CD14-positive monocyte (primary cell): ENCODE measurements at regions not wholly inside any gene's neighbourhood (a gene's known extent, or its start where the extent isn't known, plus 50 kb on each side); places are given as distances from the start of the nearest gene placed in this dataset.

Source experiments
- DNase-seq, 3 donors: peaks; one replicate each; pipeline ENCODE4 v3.0.0-alpha.2; 2011 to 2022
- H2AFZ ChIP-seq: 2 replicates; pipeline ENCODE4 v1.6.0; 2012; ENCODE audit warnings: mild to moderate bottlenecking, low read depth, low read length, inconsistent platforms; ENCODE audit not compliant: insufficient read depth, poor library complexity, severe bottlenecking
- H3K27ac ChIP-seq, 2 donors: 1 replicate in 1 of 2; 2 replicates in 1 of 2; pipeline ENCODE4 v1.5.1; 2012 to 2013; ENCODE audit warnings: low read length in 2 of 2, control low read depth in 1 of 2, inconsistent platforms in 1 of 2, low read depth in 1 of 2, mild to moderate bottlenecking in 1 of 2
- H3K27me3 ChIP-seq, 2 donors: one replicate each; pipeline versions ENCODE4 v1.6.0 to v1.6.1; 2011 to 2013; ENCODE audit warnings: low read length in 2 of 2; ENCODE audit not compliant: control insufficient read depth in 2 of 2, insufficient read depth in 2 of 2
- H3K36me3 ChIP-seq, 2 donors: replicated peaks in 1 of 2; 1 replicate in 1 of 2; 2 replicates in 1 of 2; pipeline versions ENCODE4 v1.5.1 to v1.6.1; 2012 to 2013; ENCODE audit warnings: low read length in 2 of 2, control low read depth in 1 of 2, inconsistent platforms in 1 of 2, mild to moderate bottlenecking in 1 of 2; ENCODE audit not compliant: insufficient read depth in 2 of 2, control insufficient read depth in 1 of 2
- H3K4me1 ChIP-seq, 2 donors: 1 replicate in 1 of 2; 2 replicates in 1 of 2; pipeline versions ENCODE4 v1.5.1 to v1.6.1; 2012 to 2013; ENCODE audit warnings: low read length in 2 of 2, control low read depth in 1 of 2, inconsistent platforms in 1 of 2, mild to moderate bottlenecking in 1 of 2, moderate library complexity in 1 of 2; ENCODE audit not compliant: insufficient read depth in 2 of 2, control insufficient read depth in 1 of 2
- H3K4me2 ChIP-seq: replicated peaks from 2 replicates; pipeline ENCODE3; 2012; ENCODE audit warnings: low read length, moderate library complexity, mild to moderate bottlenecking; ENCODE audit not compliant: poor library complexity, severe bottlenecking; ENCODE audit errors: extremely low read depth
- H3K4me3 ChIP-seq, 3 experiments: fragments of 200-600 bp in 1 of 3; sonication (generic) in 1 of 3; replicated peaks in 1 of 3; 1 replicate in 2 of 3; 2 replicates in 1 of 3; pipeline ENCODE4 v1.5.1; 2011 to 2013; ENCODE audit warnings: low read length in 3 of 3, mild to moderate bottlenecking in 3 of 3, control low read depth in 2 of 3, low read depth in 2 of 3, inconsistent platforms in 1 of 3, moderate library complexity in 1 of 3
- H3K79me2 ChIP-seq: 2 replicates; pipeline ENCODE4 v1.6.0; 2012; ENCODE audit warnings: mild to moderate bottlenecking, control low read depth, inconsistent platforms, low read length, moderate library complexity; ENCODE audit not compliant: insufficient read depth
- H3K9ac ChIP-seq: 2 replicates; pipeline ENCODE4 v1.6.0; 2017; ENCODE audit warnings: low read length, mild to moderate bottlenecking; ENCODE audit not compliant: insufficient read depth, poor library complexity, severe bottlenecking
- H3K9me3 ChIP-seq, 2 donors: replicated peaks in 1 of 2; 1 replicate in 1 of 2; 2 replicates in 1 of 2; pipeline versions ENCODE4 v1.5.1 to v1.6.1; 2012 to 2013; ENCODE audit warnings: low read length in 2 of 2, control low read depth in 1 of 2; ENCODE audit not compliant: control insufficient read depth in 1 of 2, insufficient read depth in 1 of 2
- H4K20me1 ChIP-seq: 2 replicates; pipeline ENCODE4 v1.6.0; 2012; ENCODE audit warnings: mild to moderate bottlenecking, low read length, control low read depth, moderate library complexity; ENCODE audit not compliant: insufficient read depth
- H3K27ac Mint-ChIP-seq, 7 donors: one replicate each; pipeline ENCODE4 v1.8.0; 2020; ENCODE audit warnings: mild to moderate bottlenecking in 7 of 7, mixed read lengths in 7 of 7, moderate library complexity in 6 of 7, inconsistent platforms in 2 of 7
- H3K27me3 Mint-ChIP-seq, 3 donors: one replicate each; pipeline ENCODE4 v1.8.0; 2021 to 2022; ENCODE audit warnings: low read depth in 3 of 3, mild to moderate bottlenecking in 3 of 3, mixed read lengths in 3 of 3, moderate library complexity in 3 of 3, inconsistent platforms in 1 of 3
- H3K36me3 Mint-ChIP-seq, 2 donors: one replicate each; pipeline ENCODE4 v1.8.0; 2020; ENCODE audit warnings: mixed read lengths in 2 of 2, inconsistent platforms in 1 of 2, mild to moderate bottlenecking in 1 of 2
- H3K4me1 Mint-ChIP-seq: one replicate; pipeline ENCODE4 v1.8.0; 2020; ENCODE audit warnings: mild to moderate bottlenecking, mixed read lengths
- H3K4me3 Mint-ChIP-seq, 2 donors: one replicate each; pipeline ENCODE4 v1.8.0; 2020; ENCODE audit warnings: mild to moderate bottlenecking in 2 of 2, mixed read lengths in 2 of 2, moderate library complexity in 1 of 2
- H3K9me3 Mint-ChIP-seq, 7 donors: one replicate each; pipeline ENCODE4 v1.8.0; 2020 to 2022; ENCODE audit warnings: mixed read lengths in 7 of 7, mild to moderate bottlenecking in 6 of 7, moderate library complexity in 6 of 7, inconsistent platforms in 2 of 7
- WGBS: methylation state at CpG from one replicate; pipeline ENCODE4 v1.1.5; 2013; ENCODE audit warnings: missing lambda C conversion rate; ENCODE audit not compliant: insufficient coverage; 5-methylcytosine and 5-hydroxymethylcytosine counted together
- intact Hi-C, 2 donors: fragments of 100-400 bp; cut with micrococcal nuclease; formaldehyde crosslinking; loops; one replicate each; pipeline versions ENCODE4 v1.15.0 to v1.15.1; 2023
- TF ChIP-seq, protein P1 (sequence below): fragments of 200-600 bp; IDR thresholded peaks from one replicate; pipeline ENCODE4 v1.8.0; 2022; ENCODE audit warnings: antibody characterized with exemption, mild to moderate bottlenecking

GRCh38 chr16:63606778-63607177 is 1515.1 kb downstream of the CDH11 start:
- no peak overlapping the region for H3K4me3 ChIP-seq
- H3K27me3 Mint-ChIP-seq, result peaks cover 0 to 2% (median 0%) of the 10 kb centered on the region in 3 donors
- no peaks in the 10 kb centered on the region for H3K9me3 Mint-ChIP-seq
- no peaks in the 10 kb centered on the region for H3K36me3 ChIP-seq
- H3K4me2 ChIP-seq, result no peak overlapping the region
- no peaks in the 10 kb centered on the region for H3K4me1 Mint-ChIP-seq
- H2AFZ ChIP-seq, result no peak overlapping the region
- H3K36me3 Mint-ChIP-seq, result no peaks in the 10 kb centered on the region
- H3K4me3 Mint-ChIP-seq, result no peak overlapping the region
- H3K9ac ChIP-seq, result no peak overlapping the region
- H3K79me2 ChIP-seq, result no peaks in the 10 kb centered on the region
- no peaks in the 10 kb centered on the region for H3K4me1 ChIP-seq
- H3K9me3 ChIP-seq, result no peaks in the 10 kb centered on the region
- no peak overlapping the region for H3K27ac ChIP-seq
- no peak for DNase-seq
- TF ChIP-seq, protein P1, sequence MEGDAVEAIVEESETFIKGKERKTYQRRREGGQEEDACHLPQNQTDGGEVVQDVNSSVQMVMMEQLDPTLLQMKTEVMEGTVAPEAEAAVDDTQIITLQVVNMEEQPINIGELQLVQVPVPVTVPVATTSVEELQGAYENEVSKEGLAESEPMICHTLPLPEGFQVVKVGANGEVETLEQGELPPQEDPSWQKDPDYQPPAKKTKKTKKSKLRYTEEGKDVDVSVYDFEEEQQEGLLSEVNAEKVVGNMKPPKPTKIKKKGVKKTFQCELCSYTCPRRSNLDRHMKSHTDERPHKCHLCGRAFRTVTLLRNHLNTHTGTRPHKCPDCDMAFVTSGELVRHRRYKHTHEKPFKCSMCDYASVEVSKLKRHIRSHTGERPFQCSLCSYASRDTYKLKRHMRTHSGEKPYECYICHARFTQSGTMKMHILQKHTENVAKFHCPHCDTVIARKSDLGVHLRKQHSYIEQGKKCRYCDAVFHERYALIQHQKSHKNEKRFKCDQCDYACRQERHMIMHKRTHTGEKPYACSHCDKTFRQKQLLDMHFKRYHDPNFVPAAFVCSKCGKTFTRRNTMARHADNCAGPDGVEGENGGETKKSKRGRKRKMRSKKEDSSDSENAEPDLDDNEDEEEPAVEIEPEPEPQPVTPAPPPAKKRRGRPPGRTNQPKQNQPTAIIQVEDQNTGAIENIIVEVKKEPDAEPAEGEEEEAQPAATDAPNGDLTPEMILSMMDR, result no peak
- no peaks in the 10 kb centered on the region for H4K20me1 ChIP-seq
- intact Hi-C loops, result no loop called here
- no CpG with 5 or more reads among the region's 1 CpG for WGBS
- no peaks in the 10 kb centered on the region for H3K27me3 ChIP-seq
- no peak overlapping the region for H3K27ac Mint-ChIP-seq

GRCh38 chr16:63602206-63602927 is 1519.5 kb downstream of the CDH11 start:
- H3K9ac ChIP-seq, result no peak overlapping the region
- H3K4me2 ChIP-seq, result no peak overlapping the region
- no peak overlapping the region for H3K27ac ChIP-seq
- intact Hi-C loops, result no loop called here
- Mint-ChIP-seq H3K27me3 (no peaks in the 10 kb centered on the region), H3K4me3 (no peak overlapping the region), H3K4me1 (no peaks in the 10 kb centered on the region), H3K9me3 (peaks cover 0 to 5% (median 0%) of the 10 kb centered on the region in 7 donors), H3K36me3 (no peaks in the 10 kb centered on the region), H3K27ac (no peak overlapping the region)
- no peaks in the 10 kb centered on the region for H3K79me2 ChIP-seq
- no peak overlapping the region for H3K4me3 ChIP-seq
- H3K36me3 ChIP-seq, result no peaks in the 10 kb centered on the region
- no peaks in the 10 kb centered on the region for H3K9me3 ChIP-seq
- H3K27me3 ChIP-seq, result no peaks in the 10 kb centered on the region
- H3K4me1 ChIP-seq, result no peaks in the 10 kb centered on the region
- 0% methylated on average over 1 of the region's 3 CpGs for WGBS
- TF ChIP-seq, protein P1, result no peak
- no peak overlapping the region for H2AFZ ChIP-seq
- no peaks in the 10 kb centered on the region for H4K20me1 ChIP-seq
- DNase-seq, result no peak
